Loucy (cell line): ENCODE measurements at regions not wholly inside any gene's neighbourhood (a gene's known extent, or its start where the extent isn't known, plus 50 kb on each side); places are given as distances from the start of the nearest gene placed in this dataset.

Experiments used
- H2AFZ ChIP-seq: fragments of 200-600 bp; sonication (generic); 2 replicates; pipeline ENCODE4 v1.6.0; 2016; ENCODE audit warnings: antibody characterized with exemption, mild to moderate bottlenecking, low read length, moderate library complexity
- H3F3A ChIP-seq: fragments of 200-600 bp; 2 replicates; pipeline ENCODE4 v1.6.0; 2016; ENCODE audit warnings: antibody characterized with exemption, low read depth, mild to moderate bottlenecking
- H3K27me3 ChIP-seq: fragments of 200-600 bp; sonication (generic); 2 replicates; pipeline ENCODE4 v1.6.1; 2014; ENCODE audit warnings: low read length, mild to moderate bottlenecking; ENCODE audit not compliant: insufficient read depth, poor library complexity, severe bottlenecking
- H3K36me3 ChIP-seq: fragments of 200-600 bp; sonication (generic); 2 replicates; pipeline ENCODE4 v1.6.1; 2016; ENCODE audit warnings: low read length; ENCODE audit not compliant: insufficient read depth
- H3K4me1 ChIP-seq: fragments of 200-600 bp; sonication (generic); 2 replicates; pipeline ENCODE4 v1.5.1; 2014; ENCODE audit warnings: low read length, mild to moderate bottlenecking; ENCODE audit not compliant: insufficient read depth, poor library complexity, severe bottlenecking
- H3K4me2 ChIP-seq: fragments of 200-600 bp; sonication (generic); 2 replicates; pipeline ENCODE4 v1.6.0; 2014; ENCODE audit warnings: antibody characterized with exemption, low read length, low read depth, mild to moderate bottlenecking; ENCODE audit not compliant: poor library complexity, severe bottlenecking
- H3K4me3 ChIP-seq: fragments of 200-600 bp; sonication (generic); 2 replicates; pipeline ENCODE4 v1.5.1; 2014; ENCODE audit warnings: low read length, mild to moderate bottlenecking, mixed read lengths; ENCODE audit not compliant: poor library complexity, severe bottlenecking
- H3K79me2 ChIP-seq: fragments of 200-600 bp; sonication (generic); 2 replicates; pipeline ENCODE4 v1.6.1; 2014; ENCODE audit warnings: low read length; ENCODE audit not compliant: insufficient read depth
- H3K9ac ChIP-seq: fragments of 200-600 bp; sonication (generic); 2 replicates; pipeline ENCODE4 v1.6.0; 2014; ENCODE audit warnings: mild to moderate bottlenecking, low read depth, low read length, moderate library complexity; ENCODE audit not compliant: poor library complexity, severe bottlenecking
- H3K9me2 ChIP-seq: fragments of 200-600 bp; sonication (generic); replicated peaks from 2 replicates; pipeline ENCODE4 v1.6.1; 2016; ENCODE audit warnings: low read depth, low read length, mixed read lengths
- H3K9me3 ChIP-seq: fragments of 200-600 bp; sonication (generic); 2 replicates; pipeline ENCODE4 v1.6.1; 2014; ENCODE audit warnings: mild to moderate bottlenecking, antibody characterized with exemption, low read length, low read depth; ENCODE audit not compliant: insufficient read depth
- H4K20me1 ChIP-seq: fragments of 200-600 bp; sonication (generic); 2 replicates; pipeline ENCODE4 v1.6.0; 2014; ENCODE audit warnings: antibody characterized with exemption, low read length, mild to moderate bottlenecking; ENCODE audit not compliant: insufficient read depth, poor library complexity, severe bottlenecking
- EZH2phosphoT487 ChIP-seq: fragments of 200-600 bp; IDR thresholded peaks from 2 replicates; pipeline ENCODE4 v1.6.1; 2018; ENCODE audit warnings: antibody characterized with exemption, mild to moderate bottlenecking, moderate library complexity, borderline replicate concordance
- TF ChIP-seq, protein P1 (sequence below): fragments of 200-600 bp; sonication (generic); conservative IDR thresholded peaks from 2 replicates; pipeline ENCODE4 v1.5.1; 2014; ENCODE audit warnings: mild to moderate bottlenecking, antibody characterized with exemption, low read length

DNA sequence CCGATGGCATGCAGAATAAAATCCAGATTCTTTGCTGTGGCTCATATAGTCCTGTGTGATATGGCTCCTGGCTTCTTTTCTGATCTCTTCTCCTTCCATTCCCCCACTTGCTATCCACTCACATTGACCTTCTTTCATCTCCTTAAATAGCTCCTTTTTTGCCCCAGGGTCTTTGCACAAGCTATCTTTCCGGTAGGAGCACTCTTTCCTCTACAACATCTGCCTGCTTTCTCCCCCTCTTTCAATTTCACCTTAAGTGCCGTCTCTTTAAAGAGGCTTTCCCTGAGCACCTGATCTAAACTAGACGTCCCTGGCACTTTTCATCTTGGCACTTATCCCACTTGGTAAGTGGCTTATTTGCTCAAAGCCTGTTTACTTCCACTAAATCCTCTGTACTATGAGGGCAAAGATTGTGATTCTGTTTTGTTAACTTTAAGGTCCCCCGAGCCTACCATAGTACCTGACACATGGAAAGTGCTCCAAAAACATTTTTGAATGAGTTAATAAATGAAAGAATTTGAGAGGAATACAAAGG lies 323.3 kb upstream of the TLE3 start:
- TF ChIP-seq, protein P1, sequence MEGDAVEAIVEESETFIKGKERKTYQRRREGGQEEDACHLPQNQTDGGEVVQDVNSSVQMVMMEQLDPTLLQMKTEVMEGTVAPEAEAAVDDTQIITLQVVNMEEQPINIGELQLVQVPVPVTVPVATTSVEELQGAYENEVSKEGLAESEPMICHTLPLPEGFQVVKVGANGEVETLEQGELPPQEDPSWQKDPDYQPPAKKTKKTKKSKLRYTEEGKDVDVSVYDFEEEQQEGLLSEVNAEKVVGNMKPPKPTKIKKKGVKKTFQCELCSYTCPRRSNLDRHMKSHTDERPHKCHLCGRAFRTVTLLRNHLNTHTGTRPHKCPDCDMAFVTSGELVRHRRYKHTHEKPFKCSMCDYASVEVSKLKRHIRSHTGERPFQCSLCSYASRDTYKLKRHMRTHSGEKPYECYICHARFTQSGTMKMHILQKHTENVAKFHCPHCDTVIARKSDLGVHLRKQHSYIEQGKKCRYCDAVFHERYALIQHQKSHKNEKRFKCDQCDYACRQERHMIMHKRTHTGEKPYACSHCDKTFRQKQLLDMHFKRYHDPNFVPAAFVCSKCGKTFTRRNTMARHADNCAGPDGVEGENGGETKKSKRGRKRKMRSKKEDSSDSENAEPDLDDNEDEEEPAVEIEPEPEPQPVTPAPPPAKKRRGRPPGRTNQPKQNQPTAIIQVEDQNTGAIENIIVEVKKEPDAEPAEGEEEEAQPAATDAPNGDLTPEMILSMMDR, result no peak
- TF ChIP-seq EZH2phosphoT487, result no peak
- Histone ChIP-seq H3F3A (0 out of 2 replicates have a peak, but pooled peaks cover 5% of the 10 kb centered on the region), H3K4me1 (peaks cover 24% of the 10 kb centered on the region), H3K4me3 (no peak overlapping the region), H3K36me3 (no peaks in the 10 kb centered on the region), H4K20me1 (no peaks in the 10 kb centered on the region), H3K27me3 (no peaks in the 10 kb centered on the region), H3K4me2 (no peak overlapping the region), H2AFZ (no peak overlapping the region), H3K9me3 (no peaks in the 10 kb centered on the region; the same call in 1 of the 2 replicates), H3K79me2 (no peaks in the 10 kb centered on the region), H3K9me2 (no peaks in the 10 kb centered on the region), H3K9ac (no peak overlapping the region)

DNA sequence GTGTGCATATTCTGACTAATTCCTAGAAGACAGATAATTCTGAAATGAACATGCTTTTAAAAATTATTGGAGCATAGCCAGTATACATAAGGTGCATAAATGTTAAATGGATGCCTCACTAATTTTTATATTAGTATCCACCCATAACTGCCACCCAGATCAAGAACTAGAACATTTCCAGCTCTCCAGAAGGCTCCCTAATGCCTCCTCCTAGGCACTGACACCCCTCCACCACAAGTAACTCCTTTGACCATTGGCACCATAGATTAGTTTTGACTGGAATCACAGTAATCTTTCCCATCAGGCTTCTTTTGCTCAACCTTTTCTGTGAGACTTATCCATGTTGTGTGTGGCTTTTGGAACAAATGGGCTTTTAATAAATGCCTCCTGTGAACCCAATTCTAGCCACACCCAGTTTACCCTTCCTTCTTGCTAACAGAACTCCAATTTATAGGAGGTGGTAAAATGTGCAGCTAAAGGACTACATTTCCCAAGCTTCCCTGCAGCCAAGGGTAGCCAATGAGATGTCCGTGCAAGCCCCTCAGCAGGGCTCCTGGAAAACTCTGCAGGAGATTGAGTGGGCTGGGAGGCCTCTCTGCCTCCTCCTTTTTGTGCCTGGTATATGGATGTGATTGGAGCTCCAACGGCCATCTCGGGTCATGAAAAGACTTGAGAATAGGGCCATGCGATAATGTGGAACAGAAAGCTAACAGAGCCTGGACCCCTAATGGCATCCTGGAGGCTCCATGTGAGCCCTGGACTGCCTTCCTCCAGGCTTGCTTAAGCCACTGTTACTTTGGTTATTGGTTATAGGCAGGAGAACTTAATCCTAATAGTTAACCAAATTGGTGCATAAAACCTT lies 322.6 kb upstream of the TLE3 start:
- no peak overlapping the region for H2AFZ ChIP-seq
- no peaks in the 10 kb centered on the region; the same call in 1 of the 2 replicates for H3K9me3 ChIP-seq
- H3K27me3 ChIP-seq, result no peaks in the 10 kb centered on the region
- H3K36me3 ChIP-seq, result no peaks in the 10 kb centered on the region
- no peak overlapping the region for H3K4me3 ChIP-seq
- H3K9ac ChIP-seq, result no peak overlapping the region
- H3F3A ChIP-seq, result no peaks in the 10 kb centered on the region
- peaks cover 18% of the 10 kb centered on the region for H3K4me1 ChIP-seq
- H3K9me2 ChIP-seq, result no peaks in the 10 kb centered on the region
- TF ChIP-seq, protein P1, result no peak
- no peak for TF ChIP-seq EZH2phosphoT487
- no peaks in the 10 kb centered on the region for H3K79me2 ChIP-seq
- no peak overlapping the region for H3K4me2 ChIP-seq
- H4K20me1 ChIP-seq, result no peaks in the 10 kb centered on the region

DNA sequence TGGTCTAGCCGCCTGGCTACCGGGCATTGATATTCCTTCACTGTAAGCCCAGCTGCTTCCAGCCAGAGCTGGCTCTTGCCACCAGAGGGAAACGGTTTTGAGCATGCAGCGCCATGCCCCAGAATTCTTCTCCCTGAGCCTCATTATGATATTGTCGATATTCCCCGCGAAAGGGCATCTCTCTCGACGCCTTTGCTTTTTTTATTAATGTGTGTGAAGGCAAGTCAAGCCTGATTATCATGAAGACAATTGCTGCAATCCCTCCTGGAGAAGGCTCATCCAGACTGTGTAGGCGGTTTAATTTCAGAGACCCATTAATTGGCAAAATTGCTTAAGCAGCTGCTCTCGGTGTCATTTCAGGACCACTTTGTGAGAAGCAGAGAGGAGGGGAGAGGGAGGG lies 321.2 kb upstream of the TLE3 start:
- H3K79me2 ChIP-seq, result no peaks in the 10 kb centered on the region
- no peaks in the 10 kb centered on the region for H3K27me3 ChIP-seq
- H3K4me3 ChIP-seq, result no peak overlapping the region
- H3K9ac ChIP-seq, result no peak overlapping the region
- H2AFZ ChIP-seq, result no peak overlapping the region
- H3K4me2 ChIP-seq, result no peak overlapping the region
- TF ChIP-seq EZH2phosphoT487, result no peak
- TF ChIP-seq, protein P1, result no peak
- no peaks in the 10 kb centered on the region for H3K36me3 ChIP-seq
- H4K20me1 ChIP-seq, result no peaks in the 10 kb centered on the region
- peaks cover 4% of the 10 kb centered on the region for H3K4me1 ChIP-seq
- no peaks in the 10 kb centered on the region for H3K9me2 ChIP-seq
- no peaks in the 10 kb centered on the region for H3F3A ChIP-seq
- H3K9me3 ChIP-seq, result no peaks in the 10 kb centered on the region
